D721Med (cell line): ENCODE measurements at regions not wholly inside any gene's neighbourhood (a gene's known extent, or its start where the extent isn't known, plus 50 kb on each side); places are given as distances from the start of the nearest gene placed in this dataset.

Experiments
- DNase-seq: peaks from one replicate; pipeline ENCODE4 v3.0.0; 2011; ENCODE audit warnings: low spot score; ENCODE audit not compliant: insufficient read length
- FAIRE-seq: peaks from 2 replicates; lab custom pipeline; 2011; peaks lifted over from hg19 to GRCh38; lab: Jason Lieb, UNC
- CTCF ChIP-seq: IDR thresholded peaks from 2 replicates; pipeline ENCODE4 v1.5.1; 2012; ENCODE audit warnings: mild to moderate bottlenecking, control low read depth; ENCODE audit not compliant: insufficient read depth; ENCODE audit errors: missing control alignments

DNA sequence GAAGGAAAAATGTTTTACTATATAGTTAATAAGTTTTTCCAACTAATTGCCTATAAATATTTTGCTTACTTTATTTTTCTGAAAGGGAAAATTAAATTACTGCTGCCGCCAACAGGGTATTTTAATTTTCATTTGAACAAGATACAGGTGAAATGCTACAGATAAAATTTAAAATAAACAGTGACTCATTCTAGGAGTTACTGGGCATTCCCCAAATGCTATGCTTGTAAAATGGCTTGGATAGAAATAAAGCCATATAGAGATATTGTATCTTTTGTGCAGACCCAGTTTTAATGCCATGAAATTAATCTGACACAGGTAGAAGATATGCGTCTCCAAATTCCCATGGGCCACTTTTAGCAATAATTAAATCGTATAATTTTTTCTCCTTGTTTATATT, 144.5 kb downstream of the NAP1L3 start:
- FAIRE-seq (no peak), DNase-seq (no peak)
- TF ChIP-seq CTCF, result no peak
